Endothelial cell of umbilical vein (primary cell): ENCODE measurements at regions not wholly inside any gene's neighbourhood (a gene's known extent, or its start where the extent isn't known, plus 50 kb on each side); places are given as distances from the start of the nearest gene placed in this dataset.

ENCODE experiments used
- BruUV-seq: library from RNA; stranded (reverse); fragments of 400-500 nt; replicated peaks from 2 replicates; lab custom pipeline; 2021; lab: Mats Ljungman, UMichigan
- CTCF ChIA-PET: fragments of 300-600, 350-600 bp; sonication (Branson Sonifier 250); formaldehyde crosslinking; loops from one replicate; lab custom pipeline; 2021; ENCODE audit warnings: antibody characterized with exemption, inconsistent platforms; lab: Charles Lee
- POLR2A ChIA-PET: fragments of 300-600, 350-600 bp; sonication (Branson Sonifier 250); formaldehyde crosslinking; loops from one replicate; lab custom pipeline; 2021; ENCODE audit warnings: antibody characterized with exemption, inconsistent platforms; lab: Charles Lee
- DNase-seq: peaks from one replicate; pipeline ENCODE4 v3.0.0-alpha.2; 2011; ENCODE audit warnings: low read depth, low spot score
- FAIRE-seq: peaks from 2 replicates; lab custom pipeline; 2011; peaks lifted over from hg19 to GRCh38; lab: Jason Lieb, UNC
- H2AFZ ChIP-seq: 2 replicates; pipeline ENCODE4 v1.6.0; 2012; ENCODE audit warnings: low read depth, low read length, control low read depth, inconsistent platforms
- H3K27ac ChIP-seq: 2 replicates; pipeline ENCODE4 v1.5.1; 2011; ENCODE audit warnings: low read depth, mild to moderate bottlenecking, control low read depth, low read length, moderate library complexity; ENCODE audit not compliant: insufficient read depth
- H3K27me3 ChIP-seq, 2 experiments: 2 replicates each; pipeline versions ENCODE4 v1.6.0 to v1.6.1; 2011; ENCODE audit warnings: low read length in 2 of 2, mixed read lengths in 1 of 2; ENCODE audit not compliant: control insufficient read depth in 2 of 2, insufficient read depth in 2 of 2
- H3K36me3 ChIP-seq, 2 experiments: 2 replicates in 1 of 2; 3 replicates in 1 of 2; pipeline ENCODE4 v1.5.1; 2011; ENCODE audit warnings: low read length in 2 of 2, mild to moderate bottlenecking in 1 of 2, moderate library complexity in 1 of 2; ENCODE audit not compliant: control insufficient read depth in 2 of 2, insufficient read depth in 2 of 2; ENCODE audit errors: extremely low read depth in 1 of 2
- H3K4me1 ChIP-seq: 3 replicates; pipeline ENCODE4 v1.5.1; 2011; ENCODE audit warnings: mild to moderate bottlenecking, low read length; ENCODE audit not compliant: control insufficient read depth, insufficient read depth; ENCODE audit errors: extremely low read depth
- H3K4me2 ChIP-seq: 2 replicates; pipeline ENCODE4 v1.6.1; 2011; ENCODE audit warnings: low read length, control low read depth, mixed read lengths; ENCODE audit not compliant: insufficient read depth
- H3K4me3 ChIP-seq, 3 experiments: fragments of 200-600 bp in 1 of 3; sonication (generic), shearing (Covaris generic) in 1 of 3; replicated peaks in 1 of 3; 2 replicates each; pipeline ENCODE4 v1.5.1; 2011 to 2016; ENCODE audit warnings: control low read depth in 3 of 3, low read length in 3 of 3, mild to moderate bottlenecking in 2 of 3, inconsistent platforms in 1 of 3, low read depth in 1 of 3, moderate library complexity in 1 of 3; ENCODE audit not compliant: insufficient read depth in 1 of 3
- H3K79me2 ChIP-seq: 2 replicates; pipeline ENCODE4 v1.6.0; 2012; ENCODE audit warnings: low read length, inconsistent platforms; ENCODE audit not compliant: control insufficient read depth, insufficient read depth
- H3K9ac ChIP-seq: replicated peaks from 2 replicates; pipeline ENCODE3; 2011; ENCODE audit warnings: low read length, control low read depth; ENCODE audit not compliant: insufficient read depth; ENCODE audit errors: extremely low read depth
- H3K9me1 ChIP-seq: replicated peaks from 3 replicates; pipeline ENCODE4 v1.6.0; 2011; ENCODE audit warnings: mild to moderate bottlenecking, low read length; ENCODE audit not compliant: control insufficient read depth, insufficient read depth; ENCODE audit errors: extremely low read depth
- H3K9me3 ChIP-seq: replicated peaks from 2 replicates; pipeline ENCODE4 v1.5.1; 2012; ENCODE audit warnings: low read length, inconsistent platforms; ENCODE audit not compliant: control insufficient read depth, insufficient read depth
- H4K20me1 ChIP-seq: replicated peaks from 2 replicates; pipeline ENCODE3; 2011; ENCODE audit warnings: mild to moderate bottlenecking, low read length; ENCODE audit not compliant: control insufficient read depth, insufficient read depth; ENCODE audit errors: extremely low read depth
- CTCF ChIP-seq, 2 donors: IDR thresholded peaks; 1 replicate in 1 of 2; 2 replicates in 1 of 2; pipeline ENCODE4 v1.5.1; 2011; ENCODE audit warnings: low read length in 2 of 2, mild to moderate bottlenecking in 2 of 2, moderate library complexity in 2 of 2, control low read depth in 1 of 2, inconsistent platforms in 1 of 2, low read depth in 1 of 2; ENCODE audit not compliant: insufficient read depth in 1 of 2; ENCODE audit errors: extremely low read depth in 1 of 2
- EZH2 ChIP-seq: IDR thresholded peaks from 2 replicates; pipeline ENCODE4 v1.6.1; 2012; ENCODE audit warnings: borderline replicate concordance, low read depth, mild to moderate bottlenecking, moderate library complexity, low read length, inconsistent platforms; ENCODE audit not compliant: severe bottlenecking
- FOS ChIP-seq: IDR thresholded peaks from 2 replicates; pipeline ENCODE4 v1.6.1; 2011; ENCODE audit warnings: mild to moderate bottlenecking, low read length, moderate library complexity, borderline replicate concordance; ENCODE audit not compliant: insufficient read depth
- GATA2 ChIP-seq: IDR thresholded peaks from 2 replicates; pipeline ENCODE4 v1.7.0; 2011; ENCODE audit warnings: low read depth, mild to moderate bottlenecking, moderate library complexity, mixed read lengths, low read length; ENCODE audit not compliant: insufficient read length, insufficient read depth
- JUN ChIP-seq: IDR thresholded peaks from 2 replicates; pipeline ENCODE4 v1.6.1; 2011; ENCODE audit warnings: borderline replicate concordance, low read depth; ENCODE audit not compliant: insufficient read length, insufficient read depth
- MAX ChIP-seq: IDR thresholded peaks from 2 replicates; pipeline ENCODE4 v1.6.1; 2011; ENCODE audit not compliant: insufficient read depth, insufficient read length
- MYC ChIP-seq: IDR thresholded peaks from one replicate; pipeline ENCODE4 v1.6.1; 2011; ENCODE audit warnings: mild to moderate bottlenecking, low read depth, low read length
- POLR2A ChIP-seq: IDR thresholded peaks from 2 replicates; pipeline ENCODE4 v1.6.1; 2012; ENCODE audit warnings: low read depth, mild to moderate bottlenecking, control low read depth, low read length
- POLR2AphosphoS5 ChIP-seq: IDR thresholded peaks from 2 replicates; pipeline ENCODE4 v1.6.1; 2012; ENCODE audit warnings: low read depth, mild to moderate bottlenecking, control low read depth, low read length, moderate library complexity; ENCODE audit not compliant: insufficient read depth
- dilution Hi-C: fragments of 300-500 bp; cut with MboI; formaldehyde crosslinking; loops from one replicate; pipeline ENCODE4 v1.15.0; 2019; ENCODE audit warnings: low sequenced_read_pairs; ENCODE audit not compliant: extremely low pct_ligation_motif_present
- intact Hi-C: fragments of 100-400 bp; cut with micrococcal nuclease; formaldehyde crosslinking; loops from one replicate; pipeline ENCODE4 v1.10.0; 2022

DNA sequence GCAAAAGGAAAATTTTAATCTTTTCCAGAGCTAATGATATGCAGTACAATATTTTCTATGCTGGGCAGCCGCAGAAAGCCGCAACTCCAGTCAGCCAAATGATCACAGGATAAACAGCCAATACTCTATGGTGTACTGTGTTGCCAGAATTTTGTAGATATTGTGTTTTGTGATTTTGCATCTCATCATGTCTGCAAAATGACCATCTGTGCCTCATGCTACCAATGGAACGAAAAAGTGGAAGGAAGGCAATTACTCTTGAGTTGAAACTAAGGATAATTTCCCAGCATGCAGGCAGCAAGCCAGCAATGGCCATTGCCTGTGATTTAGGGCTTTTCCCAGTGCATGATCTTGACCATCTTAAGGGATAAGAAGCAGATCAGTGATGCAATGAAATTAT lies 891.9 kb downstream of the PLOD2 start:
- ChIA-PET POLR2A (no interaction called here), CTCF (interaction anchor here (0.9 kb wide), 1 partner anchor 12 kb away, joined by 3 read pairs; no protein-coding TSS in a partner anchor)
- dilution Hi-C loops = no loop called here
- H3K9ac ChIP-seq = no peak overlapping the region
- no peak overlapping the region for H2AFZ ChIP-seq
- no peak for FAIRE-seq
- H3K9me1 ChIP-seq = no peaks in the 10 kb centered on the region
- no peaks in the 10 kb centered on the region for H3K4me1 ChIP-seq
- TF ChIP-seq JUN (no peak), POLR2AphosphoS5 (no peak), EZH2 (no peak), GATA2 (no peak), FOS (no peak), POLR2A (no peak), MAX (no peak), MYC (no peak), CTCF (IDR thresholded peaks at IDR 0.05; ENCODE audit: extremely low read depth in 1 of 2, insufficient read depth in 1 of 2, low read depth in 1 of 2, low read length in 2 of 2) (no peak)
- H3K4me3 ChIP-seq = no peak overlapping the region
- no peaks in the 10 kb centered on the region for H3K9me3 ChIP-seq
- no peaks in the 10 kb centered on the region for H4K20me1 ChIP-seq
- H3K36me3 ChIP-seq = no peaks in the 10 kb centered on the region
- no TSS peak for BruUV-seq
- intact Hi-C loops = no loop called here
- H3K27me3 ChIP-seq = no peaks in the 10 kb centered on the region
- DNase-seq = no peak
- H3K27ac ChIP-seq = no peak overlapping the region
- H3K4me2 ChIP-seq = no peak overlapping the region
- no peaks in the 10 kb centered on the region for H3K79me2 ChIP-seq
